OCI-LY7 (cell line): ENCODE measurements at regions not wholly inside any gene's neighbourhood (a gene's known extent, or its start where the extent isn't known, plus 50 kb on each side); places are given as distances from the start of the nearest gene placed in this dataset.

Source experiments
- BruUV-seq: library from RNA; stranded (reverse); fragments of 400-500 nt; replicated peaks from 2 replicates; lab custom pipeline; 2021; lab: Mats Ljungman, UMichigan
- CTCF ChIA-PET: fragments of 300-600 bp; sonication (Branson Sonifier 250); formaldehyde crosslinking; loops from one replicate; lab custom pipeline; 2022; ENCODE audit warnings: antibody characterized with exemption; ENCODE audit not compliant: unreplicated experiment; lab: Charles Lee
- POLR2A ChIA-PET: fragments of 300-600 bp; sonication (Branson Sonifier 250); formaldehyde crosslinking; loops from one replicate; lab custom pipeline; 2022; ENCODE audit warnings: antibody characterized with exemption; lab: Charles Lee
- DNase-seq: peaks from one replicate; pipeline ENCODE4 v3.0.0-alpha.2; 2015; ENCODE audit warnings: low spot score
- H2AFZ ChIP-seq: fragments of 200-600 bp; sonication (generic), shearing (Covaris generic); 2 replicates; pipeline ENCODE4 v1.6.1; 2014; ENCODE audit warnings: mild to moderate bottlenecking, antibody characterized with exemption, low read length, moderate library complexity
- H3K27ac ChIP-seq: fragments of 200-600 bp; sonication (generic); 2 replicates; pipeline ENCODE4 v1.5.1; 2014; ENCODE audit warnings: mixed run types, low read depth, mild to moderate bottlenecking, moderate library complexity, low read length, inconsistent platforms; ENCODE audit not compliant: poor library complexity, severe bottlenecking
- H3K36me3 ChIP-seq: fragments of 200-600 bp; sonication (generic); 2 replicates; pipeline ENCODE4 v1.6.1; 2014; ENCODE audit warnings: mild to moderate bottlenecking, antibody characterized with exemption, low read length, moderate library complexity, mixed read lengths; ENCODE audit not compliant: insufficient read depth
- H3K4me1 ChIP-seq: fragments of 200-600 bp; sonication (generic); 2 replicates; pipeline ENCODE4 v1.5.1; 2014; ENCODE audit warnings: mild to moderate bottlenecking, low read length; ENCODE audit not compliant: insufficient read depth, poor library complexity, severe bottlenecking
- H3K4me2 ChIP-seq: fragments of 200-600 bp; sonication (generic); 2 replicates; pipeline ENCODE4 v1.6.1; 2014; ENCODE audit warnings: mild to moderate bottlenecking, low read length
- H3K4me3 ChIP-seq: fragments of 200-600 bp; sonication (generic); 2 replicates; pipeline ENCODE4 v1.5.1; 2014; ENCODE audit warnings: mild to moderate bottlenecking, low read depth, low read length; ENCODE audit not compliant: poor library complexity, severe bottlenecking
- H3K79me2 ChIP-seq: fragments of 200-600 bp; sonication (generic); 2 replicates; pipeline ENCODE4 v1.6.1; 2016; ENCODE audit warnings: low read depth, mild to moderate bottlenecking, low read length, moderate library complexity, mixed read lengths; ENCODE audit not compliant: insufficient read depth
- H3K9me2 ChIP-seq: fragments of 200-600 bp; sonication (generic); 2 replicates; pipeline ENCODE4 v1.6.1; 2016; ENCODE audit warnings: mild to moderate bottlenecking, low read length, mixed read lengths; ENCODE audit not compliant: insufficient read depth
- H3K9me3 ChIP-seq: fragments of 200-600 bp; sonication (generic); 2 replicates; pipeline ENCODE4 v1.6.1; 2014; ENCODE audit warnings: mild to moderate bottlenecking, mixed run types, low read length, mixed read lengths
- H4K20me1 ChIP-seq: fragments of 200-600 bp; sonication (generic); 2 replicates; pipeline ENCODE4 v1.6.1; 2014; ENCODE audit warnings: mild to moderate bottlenecking, antibody characterized with exemption, low read length, moderate library complexity, mixed read lengths; ENCODE audit not compliant: insufficient read depth
- CTCF ChIP-seq: fragments of 200-600 bp; sonication (generic); conservative IDR thresholded peaks from 2 replicates; pipeline ENCODE4 v1.5.1; 2014; ENCODE audit warnings: mild to moderate bottlenecking, antibody characterized with exemption, low read length, moderate library complexity, mixed read lengths
- EZH2phosphoT487 ChIP-seq: fragments of 200-600 bp; sonication (generic); IDR thresholded peaks from 2 replicates; pipeline ENCODE4 v1.6.1; 2018; ENCODE audit warnings: low read depth, borderline replicate concordance, mild to moderate bottlenecking, mixed run types, antibody characterized with exemption, low read length, moderate library complexity, mixed read lengths
- intact Hi-C: fragments of 100-400 bp; cut with micrococcal nuclease; formaldehyde crosslinking; loops from one replicate; pipeline ENCODE4 v1.10.0; 2022; ENCODE audit not compliant: unreplicated experiment

DNA sequence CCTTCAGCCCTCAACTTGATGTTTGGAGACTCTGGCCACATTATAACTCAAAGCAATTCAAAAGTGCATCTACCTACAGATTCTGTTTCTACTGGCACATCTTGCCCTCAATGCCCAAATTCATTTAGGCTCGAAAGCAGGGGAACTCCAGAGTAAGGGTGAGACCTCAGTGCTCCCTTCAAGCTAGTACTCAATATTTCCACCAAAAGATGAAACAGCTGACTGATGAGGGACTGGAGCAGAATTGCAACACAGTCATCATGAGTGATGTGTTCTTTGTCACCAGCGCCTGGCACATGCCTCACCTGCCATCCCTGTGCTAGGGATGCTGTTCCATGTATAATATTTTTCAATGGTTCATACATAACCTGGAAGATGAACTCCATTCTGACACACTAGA is 247.3 kb downstream of the DSEL start:
- POLR2A ChIA-PET, result no interaction called here

DNA sequence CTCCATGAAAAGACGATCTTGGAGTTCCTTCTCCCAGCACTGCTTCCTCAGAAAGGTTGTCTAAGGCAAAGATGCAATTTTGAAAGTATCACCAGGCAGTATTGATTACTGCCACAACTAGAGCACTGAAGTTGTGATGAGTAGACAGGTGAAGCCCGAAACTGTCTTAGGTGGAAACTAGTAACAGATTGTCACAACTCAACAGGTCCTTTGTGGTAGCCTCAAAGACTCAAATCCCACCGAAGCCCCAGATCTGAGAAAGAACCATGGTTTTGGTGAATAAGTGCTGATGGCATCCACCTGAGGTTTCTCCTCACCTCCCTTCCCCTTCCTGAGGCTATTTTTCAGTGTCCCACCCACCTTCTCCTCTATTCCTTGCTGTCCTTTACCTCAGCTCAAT is 248.0 kb downstream of the DSEL start:
- intact Hi-C loops, result no loop called here
- Histone ChIP-seq H3K4me1 (no peaks in the 10 kb centered on the region), H3K4me3 (no peak overlapping the region), H3K4me2 (no peak overlapping the region), H3K27ac (no peak overlapping the region), H3K9me2 (no peaks in the 10 kb centered on the region), H4K20me1 (no peaks in the 10 kb centered on the region), H2AFZ (no peak overlapping the region), H3K79me2 (no peaks in the 10 kb centered on the region), H3K9me3 (no peaks in the 10 kb centered on the region), H3K36me3 (no peaks in the 10 kb centered on the region)
- no TSS peak for BruUV-seq
- ChIA-PET POLR2A (no interaction called here), CTCF (no interaction called here)
- TF ChIP-seq CTCF (no peak), EZH2phosphoT487 (no peak)
- DNase-seq, result no peak

More for the DNA sequence above, 247.3 kb downstream of the DSEL start:
- CTCF ChIA-PET, result no interaction called here
- intact Hi-C loops, result no loop called here
- TF ChIP-seq EZH2phosphoT487 (no peak), CTCF (no peak)
- BruUV-seq, result no TSS peak
- Histone ChIP-seq H3K4me3 (no peak overlapping the region), H3K36me3 (no peaks in the 10 kb centered on the region), H2AFZ (no peak overlapping the region), H3K9me3 (no peaks in the 10 kb centered on the region), H3K4me2 (no peak overlapping the region), H3K79me2 (no peaks in the 10 kb centered on the region), H3K27ac (no peak overlapping the region), H4K20me1 (no peaks in the 10 kb centered on the region), H3K4me1 (no peaks in the 10 kb centered on the region), H3K9me2 (no peaks in the 10 kb centered on the region)
- no peak for DNase-seq

DNA sequence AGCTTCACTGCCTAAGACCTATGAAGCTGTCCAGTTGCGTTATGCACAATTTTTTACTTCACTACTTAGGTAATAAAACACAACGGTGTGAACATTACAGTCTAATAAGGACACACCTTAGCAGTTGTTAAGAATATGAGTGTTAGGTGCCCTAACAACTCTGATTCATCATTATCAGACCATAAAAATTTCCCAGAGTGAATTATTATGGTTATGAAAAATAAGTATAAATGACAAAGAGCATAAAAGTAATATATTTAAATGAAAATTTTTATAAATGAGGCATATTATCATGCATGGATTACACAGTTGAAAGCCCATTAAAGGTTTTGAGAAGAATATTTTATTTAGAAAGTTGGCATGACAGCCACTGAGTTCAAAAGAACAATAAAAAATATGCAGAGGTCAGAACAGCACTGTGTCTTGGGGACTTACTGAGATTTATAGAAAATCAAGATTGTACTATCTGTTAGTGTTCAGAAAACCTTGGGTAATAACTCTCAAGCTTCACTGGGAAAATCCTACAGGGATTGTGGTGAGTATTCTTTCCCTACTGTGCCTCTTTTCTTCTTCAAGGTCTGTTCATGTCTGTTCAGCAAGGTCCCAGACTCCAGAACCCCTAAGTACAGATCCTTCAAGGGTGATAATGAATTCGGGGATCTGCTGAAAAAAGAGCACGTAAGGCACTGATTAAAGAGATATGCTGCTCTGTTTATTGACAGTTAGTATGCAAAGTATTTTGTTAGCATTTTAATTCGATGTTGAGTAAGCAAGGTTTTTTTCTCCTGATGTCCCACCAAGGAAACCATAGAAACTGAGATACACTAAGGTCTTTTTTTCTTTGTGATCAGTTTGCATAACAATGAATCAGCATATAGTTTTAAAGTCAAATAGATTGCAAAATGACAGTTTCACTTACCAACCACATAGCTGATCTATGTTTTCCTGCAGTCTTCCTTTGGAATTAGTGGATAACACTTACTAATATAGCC is 250.0 kb downstream of the DSEL start:
- POLR2A ChIA-PET, result no interaction called here
- Histone ChIP-seq H2AFZ (no peak overlapping the region), H3K4me2 (no peak overlapping the region)

More for the DNA sequence above, 250.0 kb downstream of the DSEL start:
- no peaks in the 10 kb centered on the region for H4K20me1 ChIP-seq
- no peaks in the 10 kb centered on the region for H3K4me1 ChIP-seq
- intact Hi-C loops, result no loop called here
- H3K9me2 ChIP-seq, result no peaks in the 10 kb centered on the region
- no peak for DNase-seq
- no peak overlapping the region for H3K27ac ChIP-seq
- no TSS peak for BruUV-seq
- CTCF ChIA-PET, result no interaction called here
- no peaks in the 10 kb centered on the region for H3K36me3 ChIP-seq
- TF ChIP-seq EZH2phosphoT487 (no peak), CTCF (no peak)
- no peaks in the 10 kb centered on the region for H3K79me2 ChIP-seq
- H3K9me3 ChIP-seq, result no peaks in the 10 kb centered on the region
- no peak overlapping the region for H3K4me3 ChIP-seq
